NCI-H1417 treated with DMSO at 0.1 percent for 48 hours (cell line): ENCODE measurements at regions not wholly inside any gene's neighbourhood (a gene's known extent, or its start where the extent isn't known, plus 50 kb on each side); places are given as distances from the start of the nearest gene placed in this dataset.

Experiments
- DNase-seq: peaks from one replicate; lab custom pipeline; 2025; lab: John Stamatoyannopoulos, UW

GRCh38 chr12:107225635-107226034 is 132.3 kb upstream of the CRY1 start:
- no peak for DNase-seq

- no peak for DNase-seq
Observed at GRCh38 chr12:107226126-107226525, 132.8 kb upstream of the CRY1 start.

GRCh38 chr12:107228076-107228475 is 134.7 kb upstream of the CRY1 start:
- DNase-seq = no peak

GRCh38 chr12:107229827-107230226 is 136.5 kb upstream of the CRY1 start:
- no peak for DNase-seq

- DNase-seq = no peak
Observed at GRCh38 chr12:107231303-107231702, 138.0 kb upstream of the CRY1 start.

- no peak for DNase-seq
Observed at GRCh38 chr12:107233551-107233950, 140.2 kb upstream of the CRY1 start.

- no peak for DNase-seq
Observed at GRCh38 chr12:107235600-107235999, 142.3 kb upstream of the CRY1 start.

GRCh38 chr12:107236824-107237511 is 143.6 kb upstream of the CRY1 start:
- DNase-seq = no peak

- DNase-seq = no peak
Observed at GRCh38 chr12:107238296-107238695, 144.9 kb upstream of the CRY1 start.

GRCh38 chr12:107241411-107241810 is 148.1 kb upstream of the CRY1 start:
- DNase-seq = no peak

GRCh38 chr12:107242189-107242588 is 148.8 kb upstream of the CRY1 start:
- DNase-seq = no peak

GRCh38 chr12:107243341-107243740 is 150.0 kb upstream of the CRY1 start:
- DNase-seq = no peak

- no peak for DNase-seq
Observed at GRCh38 chr12:107244584-107244983, 151.2 kb upstream of the CRY1 start.

GRCh38 chr12:107247650-107248049 is 154.3 kb upstream of the CRY1 start:
- DNase-seq = no peak

GRCh38 chr12:107248187-107248586 is 154.8 kb upstream of the CRY1 start:
- no peak for DNase-seq

GRCh38 chr12:107251288-107251687 is 157.9 kb upstream of the CRY1 start:
- no peak for DNase-seq

- no peak for DNase-seq
Observed at GRCh38 chr12:107253361-107253760, 160.0 kb upstream of the CRY1 start.

GRCh38 chr12:107254258-107254856 is 161.0 kb upstream of the CRY1 start:
- no peak for DNase-seq

- no peak for DNase-seq
Observed at GRCh38 chr12:107258780-107259179, 165.4 kb upstream of the CRY1 start.

- no peak for DNase-seq
Observed at GRCh38 chr12:107263980-107264379, 170.6 kb upstream of the CRY1 start.

GRCh38 chr12:107264667-107265066 is 171.3 kb upstream of the CRY1 start:
- no peak for DNase-seq

GRCh38 chr12:107267604-107268003 is 174.3 kb upstream of the CRY1 start:
- no peak for DNase-seq

GRCh38 chr12:107271523-107271922 is 178.2 kb upstream of the CRY1 start:
- no peak for DNase-seq

GRCh38 chr12:107275530-107275929 is 182.2 kb upstream of the CRY1 start:
- no peak for DNase-seq
